H54 (cell line): ENCODE measurements at regions not wholly inside any gene's neighbourhood (a gene's known extent, or its start where the extent isn't known, plus 50 kb on each side); places are given as distances from the start of the nearest gene placed in this dataset.

Experiments used
- DNase-seq: peaks from one replicate; pipeline ENCODE4 v3.0.0; 2011; ENCODE audit warnings: low spot score, mixed read lengths; ENCODE audit not compliant: insufficient read length
- FAIRE-seq: peaks from 3 replicates; lab custom pipeline; 2011; peaks lifted over from hg19 to GRCh38; lab: Jason Lieb, UNC
- POLR2A ChIP-seq: IDR thresholded peaks from 2 replicates; pipeline ENCODE4 v1.6.1; 2011; ENCODE audit warnings: low read depth, mild to moderate bottlenecking, low read length

DNA sequence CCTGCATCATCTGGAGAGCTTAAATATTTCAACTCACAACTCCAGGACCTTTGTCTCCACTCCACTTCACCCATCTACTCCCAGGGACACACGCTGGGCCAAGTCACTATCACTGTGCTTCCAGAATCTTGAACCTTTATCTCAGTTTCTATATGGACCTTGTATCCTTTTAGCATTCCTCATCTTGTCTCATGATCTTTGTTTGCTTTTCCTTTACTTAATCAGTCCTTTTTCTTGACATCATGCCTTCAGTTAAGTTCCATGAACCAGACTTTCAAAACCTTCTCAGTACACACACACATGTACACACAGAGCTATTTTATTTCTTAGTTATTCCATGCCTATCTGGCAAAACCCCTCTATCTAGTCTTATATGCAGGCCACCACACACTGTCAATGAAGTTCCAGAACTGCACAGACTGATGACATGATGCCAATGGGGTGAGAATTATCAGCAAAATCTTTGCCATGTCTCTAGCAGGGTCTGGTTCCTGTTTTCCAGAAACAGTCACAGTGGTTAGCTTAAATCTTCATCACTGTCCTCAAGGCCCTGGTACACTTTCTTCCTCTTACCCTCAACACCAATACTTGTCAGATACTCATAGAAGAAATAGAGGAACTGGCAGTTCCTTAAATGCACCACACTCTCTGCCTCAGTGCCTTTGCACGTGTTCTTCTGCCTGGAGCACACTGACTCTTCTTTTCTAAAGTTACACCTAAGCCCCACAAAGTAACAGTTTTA is 77.6 kb upstream of the STARD13 start:
- no peak for DNase-seq
- no peak for TF ChIP-seq POLR2A
- no peak for FAIRE-seq

- no peak for DNase-seq
- FAIRE-seq, result no peak
- TF ChIP-seq POLR2A, result no peak
These were observed 78.6 kb upstream of the STARD13 start for GRCh38 chr13:33364192-33364591.

DNA sequence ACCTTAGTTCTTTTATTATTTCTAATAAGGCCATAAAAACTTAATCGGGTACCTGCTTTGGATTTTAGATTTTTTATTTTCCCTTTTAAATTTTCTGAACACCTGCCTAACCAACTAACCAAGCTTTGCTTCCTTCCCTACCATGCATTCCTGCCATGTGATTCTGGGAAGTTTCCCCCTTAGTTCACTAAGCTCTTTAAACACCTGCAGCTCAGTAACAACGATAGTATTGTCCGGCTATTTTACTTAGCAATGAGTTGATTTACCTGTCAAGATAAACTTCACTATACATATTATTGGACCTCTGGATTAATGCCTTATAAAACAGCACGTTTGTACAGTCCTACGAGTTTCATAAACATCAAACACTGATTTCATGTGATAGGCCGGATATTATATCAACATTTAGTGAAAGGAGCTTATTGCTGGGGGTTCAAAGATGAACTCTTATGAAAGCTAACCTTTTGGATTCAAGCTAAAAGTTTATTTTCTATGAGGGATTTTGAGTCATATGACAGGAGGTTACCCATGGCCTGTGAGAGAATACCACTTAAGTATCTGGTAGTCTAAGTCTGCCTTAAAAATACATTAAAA is 81.0 kb upstream of the STARD13 start:
- DNase-seq (no peak), FAIRE-seq (no peak)
- TF ChIP-seq POLR2A, result no peak

- FAIRE-seq, result no peak
- no peak for DNase-seq
- no peak for TF ChIP-seq POLR2A
These were observed 81.8 kb upstream of the STARD13 start for GRCh38 chr13:33367171-33367895.

DNA sequence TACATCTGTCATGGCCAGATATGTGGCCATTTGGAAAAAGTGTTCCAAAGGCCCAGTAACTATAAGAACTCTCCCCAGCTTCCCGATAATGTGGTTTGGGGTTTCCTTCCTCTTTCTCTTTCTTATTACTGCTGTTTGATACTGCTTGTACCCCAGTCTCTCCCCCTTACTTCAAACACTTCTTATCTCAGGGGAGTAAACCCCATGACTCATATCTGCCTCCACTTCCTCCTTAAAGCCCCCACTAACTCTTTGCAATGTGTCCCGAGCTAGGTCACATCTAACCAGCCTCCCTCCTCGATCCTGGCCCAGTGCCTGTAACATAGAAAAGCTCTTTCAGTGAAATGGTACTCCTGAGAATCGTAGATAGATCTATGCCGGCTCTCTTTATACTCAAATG is 82.4 kb upstream of the STARD13 start:
- no peak for DNase-seq
- no peak for TF ChIP-seq POLR2A
- no peak for FAIRE-seq

DNA sequence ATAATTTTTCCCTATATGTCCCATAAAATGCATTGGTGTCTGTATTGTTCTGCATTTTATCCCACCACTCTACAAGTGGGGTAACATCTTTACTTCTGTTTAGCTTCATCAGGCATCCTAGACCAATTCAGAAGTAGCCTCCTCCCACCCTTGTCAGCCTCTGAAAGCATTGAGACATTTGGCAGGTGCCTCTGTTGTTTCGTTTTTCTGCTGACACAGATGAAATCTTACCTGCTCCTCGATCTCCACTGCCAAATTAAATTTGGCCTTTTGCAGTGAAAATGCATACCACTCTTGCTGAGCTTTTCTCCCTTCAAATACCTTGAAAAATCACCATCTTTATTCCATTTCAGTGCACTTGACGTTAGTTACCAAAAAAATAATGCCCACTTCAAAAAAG is 83.5 kb upstream of the STARD13 start:
- FAIRE-seq (no peak), DNase-seq (no peak)
- TF ChIP-seq POLR2A, result no peak

DNA sequence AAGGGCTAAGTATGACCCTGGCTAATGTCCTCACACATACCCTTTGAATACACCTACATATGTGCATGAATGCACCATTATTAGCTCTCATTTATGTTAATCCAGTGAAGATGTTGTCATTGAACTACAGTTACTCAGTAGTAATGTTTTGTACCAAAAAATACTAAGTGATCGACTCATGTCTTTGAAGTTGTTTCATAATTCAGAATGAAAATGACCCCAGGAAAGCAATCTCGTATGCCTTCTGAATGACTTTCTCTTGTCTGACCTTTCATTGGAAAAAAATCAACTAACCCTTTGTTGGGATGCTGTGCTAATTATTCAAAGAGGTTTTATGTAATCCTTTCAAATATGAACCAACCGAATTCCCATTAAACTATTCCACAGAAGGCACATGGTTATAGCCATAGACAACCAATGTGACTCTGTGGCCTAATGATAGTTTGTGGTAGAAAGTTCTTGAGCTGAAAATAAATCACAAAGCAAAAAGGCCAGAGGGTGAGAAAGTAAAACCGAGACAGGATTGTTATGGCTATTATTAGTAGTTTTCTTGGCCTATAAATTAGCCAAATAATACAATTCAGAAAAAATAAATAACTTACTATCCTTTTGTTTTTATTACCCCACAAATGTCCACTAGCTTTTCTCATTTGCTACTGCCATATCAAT is 86.8 kb upstream of the STARD13 start:
- no peak for TF ChIP-seq POLR2A
- FAIRE-seq, result no peak
- no peak for DNase-seq

DNA sequence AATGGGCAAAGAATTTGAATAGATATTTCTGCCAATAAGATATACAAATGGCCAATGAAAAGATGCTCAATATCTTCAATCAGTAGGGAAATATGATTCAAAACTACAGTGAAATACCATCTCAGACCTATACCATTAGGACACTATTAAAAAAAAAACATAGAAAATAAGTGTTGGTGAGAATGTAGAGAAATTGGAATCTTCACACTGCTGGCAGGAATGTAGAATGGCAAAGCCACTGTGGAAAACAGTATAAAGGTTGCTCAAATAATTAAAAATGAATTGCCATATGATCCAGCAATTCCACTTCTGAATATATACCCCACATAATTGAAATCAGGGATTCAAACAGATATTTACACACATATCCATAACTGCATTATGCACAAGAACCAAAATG is 88.1 kb upstream of the STARD13 start:
- no peak for FAIRE-seq

DNA sequence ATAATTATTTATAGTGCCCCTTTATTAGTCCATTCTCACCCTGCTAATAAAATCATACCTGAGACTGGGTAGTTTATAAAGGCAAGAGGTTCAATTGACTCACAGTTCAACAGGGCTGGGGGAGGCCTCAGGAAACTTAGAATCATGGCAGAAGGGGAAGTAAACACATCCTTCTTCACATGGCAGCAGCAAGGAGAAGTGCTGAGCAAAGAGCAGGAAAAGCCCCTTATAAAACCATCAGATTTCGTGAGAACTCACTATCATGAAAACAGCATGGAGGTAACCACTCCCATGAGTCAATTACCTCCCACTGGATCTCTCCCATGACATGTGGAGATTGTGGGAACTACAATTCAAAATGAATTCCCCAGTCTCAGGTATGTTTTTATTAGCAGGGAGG is 89.9 kb upstream of the STARD13 start:
- no peak for TF ChIP-seq POLR2A
- no peak for FAIRE-seq
- no peak for DNase-seq

More for the DNA sequence above, 88.1 kb upstream of the STARD13 start:
- no peak for TF ChIP-seq POLR2A
- no peak for DNase-seq

- no peak for TF ChIP-seq POLR2A
- FAIRE-seq (no peak), DNase-seq (no peak)
These were observed 90.7 kb upstream of the STARD13 start for GRCh38 chr13:33376212-33376611.

GRCh38 chr13:33377411-33377810 is 91.9 kb upstream of the STARD13 start:
- FAIRE-seq (no peak), DNase-seq (no peak)
- no peak for TF ChIP-seq POLR2A

- no peak for FAIRE-seq
These were observed 92.3 kb upstream of the STARD13 start for GRCh38 chr13:33377825-33378224.

GRCh38 chr13:33379608-33380007 is 94.1 kb upstream of the STARD13 start:
- FAIRE-seq (no peak), DNase-seq (no peak)
- TF ChIP-seq POLR2A, result no peak

More at GRCh38 chr13:33377825-33378224, 92.3 kb upstream of the STARD13 start:
- no peak for TF ChIP-seq POLR2A
- no peak for DNase-seq

DNA sequence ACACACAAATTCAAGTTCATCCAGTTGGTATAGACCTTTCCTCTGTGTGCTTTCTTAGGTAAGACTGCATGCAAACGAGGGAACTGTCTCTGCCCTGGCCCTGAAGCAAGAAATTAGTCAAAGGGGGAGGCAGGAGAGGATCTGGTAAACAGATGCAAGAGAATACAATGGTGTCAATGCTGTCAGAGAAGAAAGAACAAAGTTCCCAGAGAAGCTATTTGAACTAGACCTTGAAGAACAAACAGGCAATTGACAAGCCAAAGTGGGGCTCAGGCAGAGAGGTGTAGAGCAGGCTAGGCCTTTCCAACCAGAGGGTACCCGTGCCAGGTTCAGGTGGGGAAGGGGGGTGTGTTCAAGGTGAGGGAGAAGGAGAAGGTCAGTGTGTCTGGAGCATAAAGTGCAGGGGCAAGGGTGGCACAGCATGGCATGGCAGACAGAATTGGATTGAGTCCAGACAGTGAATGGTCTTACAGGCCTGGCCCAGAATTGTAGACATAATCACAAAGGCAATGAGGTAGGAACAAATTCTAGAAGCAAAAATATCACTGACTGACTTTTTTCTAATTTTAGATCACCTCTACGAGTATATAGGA is 95.0 kb upstream of the STARD13 start:
- no peak for FAIRE-seq
- no peak for TF ChIP-seq POLR2A
- DNase-seq, result no peak

DNA sequence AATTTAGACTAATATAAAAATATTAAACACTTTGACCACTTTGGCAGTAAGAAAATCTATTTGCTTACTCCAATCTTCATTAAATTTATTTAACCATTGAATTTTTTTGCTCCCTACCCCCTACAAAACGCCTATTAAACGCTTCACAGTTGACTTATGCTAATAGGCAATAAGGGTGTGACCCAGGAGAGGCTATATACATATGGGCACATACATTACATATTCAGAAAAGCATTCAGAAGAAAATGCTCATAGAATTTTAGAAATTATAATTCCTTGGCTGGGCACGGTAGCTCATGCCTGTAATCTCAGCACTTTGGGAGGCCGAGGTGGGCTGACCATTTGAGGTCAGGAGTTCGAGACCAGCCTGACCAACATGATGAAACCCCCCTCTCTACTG is 95.6 kb upstream of the STARD13 start:
- no peak for FAIRE-seq
- no peak for TF ChIP-seq POLR2A
- no peak for DNase-seq
